GM12892 (cell line): ENCODE measurements at regions not wholly inside any gene's neighbourhood (a gene's known extent, or its start where the extent isn't known, plus 50 kb on each side); places are given as distances from the start of the nearest gene placed in this dataset.

Experiments used
- POLR2A ChIP-seq: IDR thresholded peaks from 2 replicates; pipeline ENCODE4 v1.6.1; 2011; ENCODE audit warnings: low read depth, low read length, control low read depth
- TAF1 ChIP-seq: IDR thresholded peaks from 2 replicates; pipeline ENCODE4 v1.6.1; 2011; ENCODE audit warnings: low read depth, mild to moderate bottlenecking, control low read depth, low read length, borderline replicate concordance

- no peak for TF ChIP-seq TAF1
- TF ChIP-seq POLR2A: no peak
These were observed 362.3 kb downstream of the PMP22 start for GRCh38 chr17:14902803-14903202.
